ENCODE measurements at regions not wholly inside any gene's neighbourhood (a gene's known extent, or its start where the extent isn't known, plus 50 kb on each side); places are given as distances from the start of the nearest gene placed in this dataset.

DNA sequence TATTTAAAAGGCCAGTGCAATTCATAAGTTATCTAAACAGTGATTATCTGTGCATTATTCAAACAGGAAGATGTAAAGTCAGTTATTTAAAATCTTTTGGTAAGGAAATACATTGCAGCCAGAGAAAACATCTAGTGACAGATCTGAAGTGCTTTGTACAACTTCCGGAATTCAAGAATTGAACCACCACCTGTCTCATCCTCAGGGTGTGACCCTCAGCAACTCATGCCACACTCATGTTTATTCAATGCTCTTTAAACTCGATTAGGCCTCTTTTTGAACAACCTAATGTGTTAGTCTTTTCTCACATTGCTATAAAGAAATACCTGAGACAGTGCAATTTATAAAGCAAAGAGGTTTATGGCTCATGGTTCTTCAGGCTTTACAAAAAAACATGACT, 62.6 kb upstream of the GGTLC1 start:
- Mint-ChIP-seq H3K9me3 (ENCODE audit: insufficient read depth) (no peaks in the 10 kb centered on the region), H3K4me3 (no peak overlapping the region), H3K27ac (no peak overlapping the region), H3K27me3 (no peaks in the 10 kb centered on the region), H3K4me1 (no peaks in the 10 kb centered on the region)
- ChIA-PET CTCF (no interaction called here), POLR2A (no interaction called here)
- no peak for DNase-seq
- Histone ChIP-seq H2AFZ (ENCODE audit: insufficient read depth, low read depth, low read length, poor library complexity, severe bottlenecking) (no peak overlapping the region), H3K36me3 (replicated peaks in 1 of 2; ENCODE audit: control extremely low read depth in 1 of 2, control insufficient read depth in 1 of 2, extremely low read depth in 1 of 2, insufficient read depth in 2 of 2, low read length in 1 of 2) (no peaks in the 10 kb centered on the region), H3K9ac (ENCODE audit: low read length) (no peak overlapping the region), H3K4me1 (ENCODE audit: control insufficient read depth in 2 of 2, insufficient read depth in 2 of 2, low read length in 2 of 2) (no peaks in the 10 kb centered on the region), H3K4me2 (replicated peaks; ENCODE audit: low read depth, low read length, poor library complexity, severe bottlenecking) (no peak overlapping the region), H3K79me2 (ENCODE audit: control insufficient read depth, insufficient read depth, low read length) (no peaks in the 10 kb centered on the region), H3K27me3 (replicated peaks in 1 of 4; ENCODE audit: control extremely low read depth in 1 of 4, control insufficient read depth in 3 of 4, insufficient read depth in 4 of 4, low read length in 3 of 4) (no peaks in the 10 kb centered on the region), H3K9me3 (ENCODE audit: control extremely low read depth in 1 of 3, control insufficient read depth in 2 of 3, insufficient read depth in 1 of 3, low read length in 2 of 3) (no peaks in the 10 kb centered on the region), H3K4me3 (ENCODE audit: control extremely low read depth in 1 of 5, extremely low read depth in 1 of 5, insufficient read depth in 1 of 5, low read depth in 2 of 5, low read length in 4 of 5) (no peak overlapping the region), H3K27ac (ENCODE audit: low read length in 2 of 2) (no peak overlapping the region), H4K20me1 (ENCODE audit: control insufficient read depth, insufficient read depth, low read length, poor library complexity, severe bottlenecking) (no peaks in the 10 kb centered on the region)
- WGBS (ENCODE audit: insufficient coverage): 100% methylated on average over 1 of the region's 2 CpGs
- intact Hi-C loops (cut with micrococcal nuclease): no loop called here
- ATAC-seq (ENCODE audit: low read depth): no peak
- TF ChIP-seq, protein P1, sequence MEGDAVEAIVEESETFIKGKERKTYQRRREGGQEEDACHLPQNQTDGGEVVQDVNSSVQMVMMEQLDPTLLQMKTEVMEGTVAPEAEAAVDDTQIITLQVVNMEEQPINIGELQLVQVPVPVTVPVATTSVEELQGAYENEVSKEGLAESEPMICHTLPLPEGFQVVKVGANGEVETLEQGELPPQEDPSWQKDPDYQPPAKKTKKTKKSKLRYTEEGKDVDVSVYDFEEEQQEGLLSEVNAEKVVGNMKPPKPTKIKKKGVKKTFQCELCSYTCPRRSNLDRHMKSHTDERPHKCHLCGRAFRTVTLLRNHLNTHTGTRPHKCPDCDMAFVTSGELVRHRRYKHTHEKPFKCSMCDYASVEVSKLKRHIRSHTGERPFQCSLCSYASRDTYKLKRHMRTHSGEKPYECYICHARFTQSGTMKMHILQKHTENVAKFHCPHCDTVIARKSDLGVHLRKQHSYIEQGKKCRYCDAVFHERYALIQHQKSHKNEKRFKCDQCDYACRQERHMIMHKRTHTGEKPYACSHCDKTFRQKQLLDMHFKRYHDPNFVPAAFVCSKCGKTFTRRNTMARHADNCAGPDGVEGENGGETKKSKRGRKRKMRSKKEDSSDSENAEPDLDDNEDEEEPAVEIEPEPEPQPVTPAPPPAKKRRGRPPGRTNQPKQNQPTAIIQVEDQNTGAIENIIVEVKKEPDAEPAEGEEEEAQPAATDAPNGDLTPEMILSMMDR (IDR thresholded peaks at IDR 0.05): no peak
- no peak for TF ChIP-seq EZH2 (IDR thresholded peaks at IDR 0.05; ENCODE audit: borderline replicate concordance, insufficient read depth, low read depth, low read length, poor library complexity, severe bottlenecking)

DNA sequence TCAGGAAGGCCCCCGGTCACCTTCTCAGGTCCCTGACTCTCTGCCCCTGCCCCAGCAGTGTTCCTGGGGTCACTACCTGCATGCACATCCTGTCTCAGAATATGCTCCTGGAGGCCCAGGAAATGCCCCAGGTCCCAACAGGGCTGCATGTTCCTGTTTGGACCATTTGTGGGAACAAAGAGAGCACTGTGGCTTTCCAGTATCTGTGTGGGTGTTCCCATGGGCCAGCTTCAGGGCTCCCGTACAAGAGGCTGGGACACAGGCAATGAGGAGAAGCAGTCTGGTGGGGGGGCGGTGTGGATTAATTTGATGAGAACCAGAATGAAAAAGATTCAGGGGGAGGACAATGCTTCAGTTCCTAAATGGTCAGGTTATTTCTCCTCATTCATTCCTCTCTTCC, 61.5 kb upstream of the GGTLC1 start:
- CTCF ChIA-PET: no interaction called here
- Mint-ChIP-seq H3K4me1 (no peaks in the 10 kb centered on the region), H3K27me3 (no peaks in the 10 kb centered on the region), H3K4me3 (no peak overlapping the region), H3K27ac (no peak overlapping the region), H3K9me3 (ENCODE audit: insufficient read depth) (no peaks in the 10 kb centered on the region)
- Histone ChIP-seq H4K20me1 (ENCODE audit: control insufficient read depth, insufficient read depth, low read length, poor library complexity, severe bottlenecking) (no peaks in the 10 kb centered on the region), H3K9ac (ENCODE audit: low read length) (no peak overlapping the region), H2AFZ (ENCODE audit: insufficient read depth, low read depth, low read length, poor library complexity, severe bottlenecking) (no peak overlapping the region), H3K36me3 (replicated peaks in 1 of 2; ENCODE audit: control extremely low read depth in 1 of 2, control insufficient read depth in 1 of 2, extremely low read depth in 1 of 2, insufficient read depth in 2 of 2, low read length in 1 of 2) (no peaks in the 10 kb centered on the region), H3K4me3 (ENCODE audit: control extremely low read depth in 1 of 5, extremely low read depth in 1 of 5, insufficient read depth in 1 of 5, low read depth in 2 of 5, low read length in 4 of 5) (no peak overlapping the region), H3K9me3 (ENCODE audit: control extremely low read depth in 1 of 3, control insufficient read depth in 2 of 3, insufficient read depth in 1 of 3, low read length in 2 of 3) (no peaks in the 10 kb centered on the region), H3K4me1 (ENCODE audit: control insufficient read depth in 2 of 2, insufficient read depth in 2 of 2, low read length in 2 of 2) (no peaks in the 10 kb centered on the region), H3K4me2 (replicated peaks; ENCODE audit: low read depth, low read length, poor library complexity, severe bottlenecking) (no peak overlapping the region), H3K79me2 (ENCODE audit: control insufficient read depth, insufficient read depth, low read length) (no peaks in the 10 kb centered on the region), H3K27me3 (replicated peaks in 1 of 4; ENCODE audit: control extremely low read depth in 1 of 4, control insufficient read depth in 3 of 4, insufficient read depth in 4 of 4, low read length in 3 of 4) (no peaks in the 10 kb centered on the region), H3K27ac (ENCODE audit: low read length in 2 of 2) (no peak overlapping the region)
- POLR2A ChIA-PET: no interaction called here
- intact Hi-C loops (cut with micrococcal nuclease): no loop called here
- DNase-seq (no peak), ATAC-seq (ENCODE audit: low read depth) (no peak)
- 100% methylated on average over 1 of the region's 3 CpGs for WGBS (ENCODE audit: insufficient coverage)
- TF ChIP-seq EZH2 (IDR thresholded peaks at IDR 0.05; ENCODE audit: borderline replicate concordance, insufficient read depth, low read depth, low read length, poor library complexity, severe bottlenecking): no peak
- TF ChIP-seq, protein P1 (IDR thresholded peaks at IDR 0.05): no peak
